C4-2B (cell line): ENCODE measurements at regions not wholly inside any gene's neighbourhood (a gene's known extent, or its start where the extent isn't known, plus 50 kb on each side); places are given as distances from the start of the nearest gene placed in this dataset.

Source experiments
- CTCF ChIP-seq: fragments of 450-650 bp; conservative IDR thresholded peaks from 2 replicates; pipeline ENCODE4 v1.5.1; 2017; ENCODE audit warnings: mild to moderate bottlenecking
- ZFX ChIP-seq: fragments of 450-650 bp; IDR thresholded peaks from 2 replicates; pipeline ENCODE4 v1.6.1; 2017

- TF ChIP-seq CTCF (no peak), ZFX (no peak)
Observed at GRCh38 chr13:67493835-67494234, 263.7 kb upstream of the PCDH9 start.
